ENCODE measurements at regions not wholly inside any gene's neighbourhood (a gene's known extent, or its start where the extent isn't known, plus 50 kb on each side); places are given as distances from the start of the nearest gene placed in this dataset.
"Not testable (repeated sequence)": the region's sequence is repeated elsewhere in the genome, so short reads cannot be mapped to it uniquely, and the experiment has no call there.

DNA sequence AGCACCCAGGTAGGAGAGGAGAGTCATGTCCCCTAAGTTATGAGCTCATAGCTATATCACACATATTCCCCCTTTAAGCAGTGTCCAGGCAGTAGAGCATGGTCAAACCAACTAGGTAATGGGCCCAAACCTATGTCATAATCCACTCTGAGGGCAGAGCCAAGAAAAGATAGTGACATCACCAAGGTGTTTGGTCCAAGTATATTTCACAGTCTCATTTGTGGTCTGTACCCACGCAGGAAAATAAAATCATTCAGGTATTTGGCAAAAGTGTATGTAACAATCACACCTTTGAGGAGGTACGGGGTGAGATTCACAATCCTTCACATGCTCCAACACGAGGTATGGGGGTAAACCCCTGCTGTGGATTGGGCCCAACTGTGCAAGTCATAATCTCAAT, 2112.8 kb downstream of the TP53TG3F start:
- no peak for DNase-seq (ENCODE audit: low spot score)

DNA sequence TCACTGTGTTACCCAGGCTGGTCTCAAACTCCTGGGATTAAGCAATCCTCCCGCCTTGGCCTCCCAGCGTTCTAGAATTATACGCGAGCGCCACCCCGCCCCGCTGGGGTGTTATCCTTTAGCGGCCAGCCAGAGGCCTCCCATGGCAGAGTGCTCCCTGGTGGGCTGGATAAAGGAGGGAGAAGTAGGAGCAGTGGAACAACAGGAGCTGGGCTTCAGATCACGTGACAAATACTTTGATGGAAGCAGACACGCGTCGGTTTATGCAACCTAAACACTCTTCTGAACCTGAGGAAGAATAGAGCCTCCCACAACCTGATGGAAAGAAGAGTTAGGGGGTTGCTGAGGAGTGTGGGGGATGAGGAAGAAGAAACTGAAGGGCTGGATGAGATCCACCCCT, 2114.0 kb downstream of the TP53TG3F start:
- no peak for DNase-seq (ENCODE audit: low spot score)

DNA sequence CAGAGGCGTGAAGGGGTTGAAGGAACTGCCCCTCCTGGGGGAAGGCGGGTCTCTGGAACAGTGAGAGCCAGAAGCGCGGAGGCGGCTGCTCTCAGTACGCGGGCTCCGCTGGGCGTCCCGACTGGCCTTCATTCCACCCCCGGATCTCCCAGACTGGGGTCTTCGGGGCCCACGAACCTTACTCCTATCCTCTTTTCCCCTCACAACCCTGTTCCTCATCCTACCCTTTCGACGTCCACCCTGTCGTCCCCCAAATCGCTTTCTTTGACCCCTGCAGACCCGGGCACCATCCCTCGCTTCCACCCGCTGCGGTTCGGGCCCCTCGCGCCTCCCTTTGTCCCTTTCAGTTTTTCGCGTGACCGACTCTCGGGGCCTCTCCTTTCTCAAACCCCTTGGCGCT, 2114.6 kb downstream of the TP53TG3F start:
- DNase-seq (ENCODE audit: low spot score): no peak

DNA sequence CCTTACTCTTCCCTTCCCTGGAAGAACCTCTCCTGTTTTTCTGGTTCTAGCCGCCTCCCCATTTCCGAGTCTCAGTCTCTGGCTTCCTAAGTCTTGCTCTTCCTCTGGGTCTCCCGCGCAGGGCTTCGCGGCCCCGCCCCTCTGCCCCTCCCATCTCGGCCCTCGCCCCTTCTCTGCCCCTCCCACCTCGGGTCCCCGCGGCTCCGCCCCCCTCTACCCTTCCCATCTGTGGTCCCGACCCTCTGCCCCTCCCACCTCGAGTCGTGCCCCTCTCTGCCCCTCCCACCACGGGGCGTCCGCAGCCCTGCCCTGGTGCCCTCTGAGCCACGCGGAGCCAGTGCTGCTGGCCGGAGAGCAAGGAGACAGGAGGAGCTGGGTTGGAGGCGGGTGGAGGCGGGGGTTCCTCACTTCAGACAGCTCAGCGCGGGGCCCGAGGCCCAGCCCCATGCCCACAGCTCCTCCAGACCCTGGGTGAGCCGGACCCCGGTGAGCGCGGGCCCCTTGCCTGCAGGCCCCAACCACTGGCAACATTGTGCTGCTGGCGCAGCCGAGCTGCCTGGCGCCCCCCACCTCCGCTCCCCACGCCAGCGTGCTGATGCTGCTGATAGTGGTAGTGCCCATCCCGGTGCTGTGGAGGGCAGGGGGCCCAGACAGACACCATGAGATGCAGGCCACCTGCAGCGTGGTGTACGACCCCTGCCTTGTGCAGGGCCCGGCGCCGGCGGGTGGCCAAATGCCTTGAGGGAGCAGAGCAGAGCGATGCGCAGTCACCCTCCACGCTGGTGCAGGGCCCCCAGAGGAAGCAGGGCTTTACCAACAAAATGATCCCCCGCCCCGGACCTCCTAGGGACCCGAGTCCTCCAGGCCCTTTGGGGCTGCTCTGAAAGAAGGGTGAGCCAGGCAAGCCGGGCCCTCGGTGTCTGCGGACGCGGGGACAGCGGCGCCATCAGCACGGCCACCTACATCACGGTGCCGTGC, 2115.3 kb downstream of the TP53TG3F start:
- DNase-seq (ENCODE audit: low spot score): no peak

DNA sequence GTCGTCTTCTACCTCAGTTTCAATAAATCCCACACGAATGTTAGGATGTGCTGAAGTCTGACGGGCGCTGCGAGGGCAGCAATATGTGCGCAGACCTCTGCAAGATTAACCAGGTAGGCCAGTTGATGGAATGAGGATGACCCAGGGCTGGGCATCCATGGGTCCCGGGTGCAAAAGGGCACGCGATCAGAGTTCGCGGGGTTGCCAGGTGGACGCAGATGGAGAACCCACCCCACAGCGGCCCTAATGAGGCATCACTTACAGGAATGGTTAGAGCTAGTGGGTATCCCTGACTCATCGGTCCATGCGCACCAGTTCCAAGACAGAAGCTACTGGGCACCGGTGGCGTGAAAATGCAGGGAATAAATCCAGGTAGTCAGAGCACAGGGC, 2116.0 kb downstream of the TP53TG3F start:
- no peak for DNase-seq (ENCODE audit: low spot score)

DNA sequence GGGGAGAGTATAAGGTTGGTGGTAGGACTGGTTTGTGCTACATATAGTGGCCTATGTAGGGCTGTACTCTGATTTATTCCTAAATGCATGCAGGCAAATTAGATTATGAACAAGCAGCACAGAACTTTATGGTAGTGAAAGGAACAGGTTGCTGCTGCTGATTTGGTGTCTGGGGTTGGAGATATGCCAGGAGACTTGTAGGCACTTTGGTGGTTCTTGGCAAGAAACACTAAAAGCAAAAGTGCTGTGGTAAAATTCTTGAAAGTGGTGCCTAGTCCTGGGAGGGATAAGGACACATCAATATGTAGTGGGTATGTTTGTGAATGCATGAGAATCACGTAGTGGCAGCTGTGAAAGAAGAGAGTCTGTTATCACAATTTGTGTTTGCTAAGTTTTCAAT, 2126.0 kb downstream of the TP53TG3F start:
- DNase-seq (ENCODE audit: low spot score): no peak

DNA sequence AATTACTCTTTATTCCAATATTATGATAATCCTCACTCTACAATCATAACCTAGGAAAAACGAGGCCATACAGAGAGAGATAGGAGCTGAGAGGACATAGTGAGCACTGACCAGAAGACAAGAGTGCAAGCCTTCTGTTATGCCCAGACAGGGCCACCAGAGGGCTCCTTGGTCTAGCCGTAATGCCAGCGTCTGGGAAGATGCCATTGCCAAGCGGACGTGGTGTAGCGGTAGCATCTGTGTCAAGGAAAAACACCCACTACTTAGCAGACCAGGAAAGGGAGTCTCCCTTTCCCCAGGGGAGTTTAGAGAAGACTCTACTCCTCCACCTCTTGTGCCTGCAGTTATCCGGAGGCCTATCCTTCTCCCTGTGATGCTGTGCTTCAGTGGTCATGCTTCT, 2131.5 kb downstream of the TP53TG3F start:
- DNase-seq (ENCODE audit: low spot score): not testable (repeated sequence)

DNA sequence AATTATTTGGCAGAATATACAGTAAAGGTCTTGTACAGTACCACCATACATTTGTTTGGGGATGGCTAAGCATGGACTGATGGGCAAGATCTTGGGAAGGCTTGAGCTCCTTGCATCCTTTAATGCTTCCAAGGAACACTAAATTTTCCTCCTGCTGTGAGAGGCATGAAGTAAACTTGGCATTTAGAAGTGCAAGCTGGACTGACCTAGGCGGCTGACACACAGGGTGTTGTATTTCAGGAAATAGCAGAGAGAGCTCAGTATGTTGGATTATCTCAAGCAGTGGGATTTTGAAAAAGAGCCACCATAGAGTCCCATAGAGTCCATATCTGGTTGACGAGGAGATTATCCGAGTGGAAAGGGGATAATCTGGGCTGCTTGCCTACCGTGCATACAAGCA, 2137.1 kb downstream of the TP53TG3F start:
- DNase-seq (ENCODE audit: low spot score): no peak

DNA sequence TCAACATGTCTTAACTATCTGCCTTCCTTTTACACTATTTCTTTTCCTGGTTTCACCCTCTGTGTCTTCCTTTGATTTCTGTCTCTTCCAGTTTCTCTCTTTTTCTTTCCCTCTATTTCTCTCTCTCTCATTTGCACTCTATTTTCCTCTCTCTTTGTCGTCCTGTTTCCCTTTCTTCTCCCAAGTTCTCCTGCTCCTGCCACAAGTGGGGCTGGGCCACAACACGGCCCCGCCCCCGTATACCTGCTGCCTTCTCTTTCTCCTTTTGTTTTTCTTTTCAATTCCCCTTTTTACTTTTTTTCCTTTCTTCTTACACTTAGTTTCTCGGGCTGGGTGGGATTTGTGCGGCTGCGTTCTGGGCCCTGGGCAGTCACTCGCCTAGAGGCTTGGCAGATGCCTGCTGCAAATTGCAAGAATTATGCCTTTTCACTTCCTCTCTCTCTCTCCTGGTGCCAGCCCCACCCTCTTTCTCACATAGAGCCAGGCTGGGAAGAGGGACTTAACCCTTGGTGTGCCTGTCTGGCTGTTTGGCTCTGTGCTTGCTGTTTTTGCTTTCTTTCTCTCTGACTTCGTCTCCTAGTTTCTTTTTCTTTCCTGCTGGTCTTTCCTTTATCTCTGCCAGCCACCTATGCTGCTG, 2139.4 kb downstream of the TP53TG3F start:
- DNase-seq (ENCODE audit: low spot score): peak; percentile 65

DNA sequence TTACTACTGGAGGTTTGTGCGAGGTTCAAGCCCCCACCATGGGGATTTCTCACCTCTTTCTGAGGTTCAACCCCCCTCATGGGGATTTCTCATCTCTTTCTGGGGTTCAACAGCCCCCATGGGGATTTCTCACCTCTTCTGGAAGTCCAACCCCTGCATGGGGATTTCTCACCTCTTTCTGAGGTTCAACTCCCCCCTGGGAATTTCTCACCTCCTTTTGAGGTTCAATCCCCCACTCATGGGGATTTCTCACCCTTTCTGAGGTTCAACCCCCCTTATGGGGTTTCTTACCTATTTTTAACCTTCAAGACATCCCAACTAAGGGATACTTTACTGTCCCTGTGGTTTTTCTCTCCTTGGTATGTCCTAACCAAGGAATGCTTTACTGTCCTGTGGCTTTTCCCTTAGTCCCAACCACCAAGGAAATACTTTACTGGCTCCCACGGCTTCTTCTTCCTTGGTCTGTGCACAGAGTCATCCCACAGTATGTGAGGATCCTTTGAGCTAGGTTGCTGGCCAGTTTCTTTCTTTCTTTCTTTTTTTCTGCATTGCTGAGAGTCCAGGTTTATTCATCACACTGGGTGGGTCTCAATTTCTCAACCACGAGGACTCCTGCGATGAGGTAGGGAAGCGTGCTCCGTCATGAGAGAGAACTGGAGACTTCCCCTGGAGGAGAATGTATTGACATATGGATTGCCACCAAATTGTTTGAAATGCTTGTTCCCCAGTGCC, 2140.2 kb downstream of the TP53TG3F start:
- no peak for DNase-seq (ENCODE audit: low spot score)

DNA sequence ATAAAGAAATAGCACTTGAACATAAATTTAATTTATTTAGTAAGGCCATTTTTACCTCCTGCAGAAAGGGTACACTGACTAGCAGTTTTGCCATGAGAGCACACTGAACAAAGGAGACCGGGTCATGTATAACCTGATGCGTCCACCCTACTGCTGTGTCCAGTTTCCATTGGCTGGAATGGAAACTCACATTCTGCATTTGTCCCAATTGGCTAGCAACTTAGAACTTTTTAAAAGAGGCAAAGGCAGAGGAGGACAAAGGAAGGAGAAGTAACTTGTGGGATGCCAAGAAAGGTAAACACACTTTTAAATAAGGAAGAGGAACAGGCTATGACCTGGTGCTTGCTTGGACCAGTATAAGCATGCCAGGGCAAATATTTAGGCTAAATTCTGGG, 2140.7 kb downstream of the TP53TG3F start:
- not testable (repeated sequence) for DNase-seq (ENCODE audit: low spot score)

DNA sequence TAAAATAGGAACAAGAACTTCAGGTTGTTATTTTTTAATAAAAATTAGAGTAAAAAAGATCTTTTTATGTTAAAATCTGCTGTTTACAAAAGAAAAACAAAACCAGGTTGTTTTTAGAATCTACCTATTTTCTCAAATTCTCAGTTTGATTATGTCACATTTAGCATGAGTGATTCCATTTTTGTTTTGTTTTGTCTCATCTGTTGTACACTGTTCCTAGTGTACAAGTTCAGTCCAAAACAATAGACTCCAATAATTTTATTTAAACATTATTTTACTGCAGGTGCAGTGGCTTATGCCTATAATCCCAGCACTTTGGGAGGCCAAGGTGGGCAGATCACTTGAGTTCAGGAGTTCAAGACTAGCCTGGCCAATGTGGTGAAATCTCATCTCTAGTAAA, 2142.7 kb downstream of the TP53TG3F start:
- no peak for DNase-seq (ENCODE audit: low spot score)

DNA sequence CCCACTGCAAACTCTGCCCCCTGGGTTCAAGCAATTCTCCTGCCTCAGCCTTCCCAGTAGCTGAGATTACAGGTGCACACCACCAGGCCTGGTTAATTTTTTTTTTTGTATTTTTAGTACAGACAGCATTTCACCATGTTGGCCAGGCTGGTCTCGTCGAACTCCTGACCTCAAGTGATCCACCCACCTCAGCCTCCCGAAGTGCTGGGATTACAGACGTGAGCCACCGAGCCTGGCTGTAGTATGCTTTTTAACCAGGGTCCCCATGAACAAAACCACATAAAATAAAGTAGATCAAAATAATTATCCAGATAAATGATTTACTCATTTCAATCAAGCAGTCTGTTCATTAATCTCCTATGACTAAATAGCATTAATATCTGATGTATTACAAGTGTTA, 2144.0 kb downstream of the TP53TG3F start:
- DNase-seq (ENCODE audit: low spot score): not testable (repeated sequence)

DNA sequence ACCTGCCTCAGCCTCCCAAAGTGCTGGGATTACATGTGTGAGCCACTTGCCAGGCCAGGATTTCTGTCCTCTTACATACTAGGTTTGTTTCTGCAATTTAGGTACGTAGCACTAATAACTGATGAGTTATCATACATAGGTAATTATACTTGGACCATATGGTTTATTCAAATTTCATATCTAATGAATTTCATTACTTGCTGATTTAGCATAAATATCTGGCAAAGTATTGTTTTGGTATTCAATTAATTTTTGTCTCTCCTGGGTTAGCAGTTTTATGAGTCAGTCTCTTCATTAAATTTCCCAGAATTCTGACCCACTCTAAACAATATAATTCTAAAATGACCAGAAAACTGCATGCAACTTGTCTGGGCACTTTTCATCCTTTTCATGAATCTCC, 2146.5 kb downstream of the TP53TG3F start:
- no peak for DNase-seq (ENCODE audit: low spot score)

DNA sequence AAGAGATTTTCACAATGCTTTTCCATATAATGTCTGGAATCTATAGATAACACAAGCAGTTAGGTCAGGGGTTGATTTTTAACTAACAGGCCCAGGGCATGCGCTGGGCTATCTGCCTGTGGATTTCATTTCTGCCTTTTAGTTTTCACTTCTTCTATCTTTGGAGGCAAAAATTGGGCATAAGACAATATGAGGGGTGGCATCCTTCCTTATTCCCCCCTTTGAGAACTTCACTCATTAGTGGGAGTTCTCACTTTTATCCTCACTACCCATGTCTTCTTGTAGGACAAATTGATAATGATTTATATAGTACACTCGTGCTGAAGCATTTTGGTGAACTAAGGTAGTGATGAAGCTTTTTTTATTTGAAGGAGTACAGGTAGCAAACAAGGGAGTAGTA, 2155.5 kb downstream of the TP53TG3F start:
- DNase-seq (ENCODE audit: low spot score): not testable (repeated sequence)

DNA sequence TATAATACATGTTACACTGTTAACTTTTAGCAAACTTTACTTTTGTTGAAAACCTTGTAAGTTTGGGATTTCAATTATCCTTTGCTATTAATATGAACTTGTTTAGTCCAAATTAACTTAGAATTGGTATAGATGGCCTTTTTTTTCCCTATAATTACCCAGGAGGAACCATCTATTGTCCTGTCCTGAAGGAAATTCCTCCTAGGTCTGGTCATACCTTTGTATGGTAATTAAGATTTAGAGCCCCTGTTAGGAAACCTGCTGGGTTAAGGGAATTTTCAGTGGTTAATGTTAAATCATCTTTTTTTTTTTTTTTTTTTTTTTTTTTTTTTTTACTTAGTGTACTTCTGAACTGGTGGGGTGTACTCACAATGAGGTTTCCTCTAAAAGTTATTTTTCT, 2159.8 kb downstream of the TP53TG3F start:
- DNase-seq (ENCODE audit: low spot score): not testable (repeated sequence)

DNA sequence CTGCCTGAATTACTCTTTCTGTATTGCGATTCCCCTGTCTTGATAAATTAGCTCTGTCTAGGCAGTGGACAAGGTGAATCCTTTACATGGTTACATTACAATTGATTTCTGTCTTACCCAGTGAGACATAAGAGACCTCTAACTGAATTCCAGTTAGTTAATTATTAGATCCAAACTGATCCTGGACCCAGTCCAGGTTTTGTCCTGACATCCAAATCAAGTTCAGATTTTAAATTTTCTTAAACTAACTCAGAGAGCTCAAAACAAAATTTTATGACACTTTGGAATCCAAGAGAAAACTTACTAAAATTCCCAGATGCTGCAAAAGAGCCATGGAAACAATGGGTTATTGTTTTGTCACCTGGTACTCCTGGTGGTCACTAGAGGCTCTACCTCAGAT, 2166.6 kb downstream of the TP53TG3F start:
- no peak for DNase-seq (ENCODE audit: low spot score)

DNA sequence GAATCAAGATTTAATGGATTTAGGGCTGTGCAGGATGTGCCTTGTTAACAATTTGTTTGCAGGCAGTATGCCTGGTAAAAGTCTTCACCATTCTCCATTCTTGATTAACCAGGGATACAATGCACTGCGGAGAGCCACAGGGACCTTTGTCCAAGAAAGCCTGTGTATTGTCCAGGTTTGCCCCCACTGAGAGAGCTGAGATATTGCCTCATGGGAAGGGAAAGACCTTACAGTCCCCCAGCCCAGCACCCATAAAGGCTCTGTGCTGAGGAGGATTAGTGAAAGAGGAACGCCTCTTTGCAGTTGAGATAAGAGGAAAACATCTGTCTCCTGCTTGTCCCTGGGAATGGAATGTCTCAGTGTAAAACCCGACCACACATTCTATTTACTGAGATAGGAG, 2169.6 kb downstream of the TP53TG3F start:
- no peak for DNase-seq (ENCODE audit: low spot score)

DNA sequence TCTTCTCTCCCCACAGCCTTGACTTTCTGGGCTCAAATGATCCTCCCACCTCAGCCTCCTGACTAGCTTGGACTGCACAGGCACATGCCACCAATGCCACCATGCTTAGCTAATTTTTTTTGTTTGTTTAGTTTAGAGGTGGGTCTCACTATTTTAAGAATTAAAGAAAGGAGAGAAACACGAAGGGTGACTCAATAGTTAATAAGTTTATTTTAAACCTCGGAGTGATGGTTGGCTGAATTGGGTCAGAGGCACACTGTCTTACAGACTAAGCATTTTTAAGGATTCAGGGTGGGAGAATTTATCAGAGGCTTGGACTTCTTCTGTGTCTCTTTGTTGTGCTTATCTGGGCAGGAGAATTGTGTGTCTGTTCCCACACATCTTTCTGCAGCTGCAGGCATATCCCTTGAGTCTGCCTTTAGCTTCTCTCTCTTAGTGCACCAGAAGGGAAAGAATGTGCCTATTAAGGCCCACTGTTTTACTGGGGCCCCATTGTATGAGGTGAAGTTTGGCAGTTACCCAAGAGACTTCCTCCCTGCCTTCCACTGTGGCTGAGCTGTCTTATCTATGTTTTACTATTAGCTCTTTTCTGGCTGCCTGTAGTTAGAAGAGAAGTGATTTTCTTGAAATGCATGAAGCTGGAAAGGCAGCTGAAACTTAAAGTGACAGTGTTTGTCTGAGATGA, 2172.0 kb downstream of the TP53TG3F start:
- DNase-seq (ENCODE audit: low spot score): no peak

DNA sequence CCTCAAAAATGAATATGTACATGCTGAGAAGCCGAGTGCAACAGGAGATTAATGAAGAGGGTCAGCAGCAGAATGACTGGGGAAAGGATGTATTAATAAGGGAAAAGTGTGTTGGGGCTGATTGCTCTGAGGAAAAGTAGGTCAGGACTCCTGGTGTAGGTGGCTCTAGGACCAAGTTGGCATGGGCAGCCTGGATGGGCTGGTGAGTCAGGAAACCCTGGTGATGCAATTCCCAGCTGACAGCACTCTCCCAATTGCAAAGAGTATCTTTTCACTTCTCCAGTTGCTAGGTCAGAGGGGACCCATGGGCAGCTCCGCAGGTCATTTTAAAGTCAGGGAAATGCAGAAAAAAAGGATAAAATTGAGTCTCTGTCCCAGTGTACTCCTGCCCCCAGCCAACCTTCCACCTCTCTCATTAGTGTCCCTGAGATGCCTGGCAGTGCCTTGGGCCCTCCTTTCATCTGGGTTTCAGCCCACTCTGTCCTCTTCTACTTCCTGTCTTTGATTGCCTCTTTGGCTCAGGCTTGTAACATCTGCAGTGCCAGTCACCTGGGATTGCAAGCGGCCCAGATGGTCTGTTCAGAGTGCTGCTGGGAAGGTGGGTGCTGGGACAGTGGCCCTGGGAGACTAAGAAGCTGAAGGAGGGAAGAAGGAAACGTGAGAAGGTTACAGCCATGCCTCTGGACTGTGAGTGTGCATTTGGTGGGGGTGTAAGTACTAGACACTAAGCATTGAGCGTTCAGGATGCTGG, 2177.2 kb downstream of the TP53TG3F start:
- no peak for DNase-seq (ENCODE audit: low spot score)

DNA sequence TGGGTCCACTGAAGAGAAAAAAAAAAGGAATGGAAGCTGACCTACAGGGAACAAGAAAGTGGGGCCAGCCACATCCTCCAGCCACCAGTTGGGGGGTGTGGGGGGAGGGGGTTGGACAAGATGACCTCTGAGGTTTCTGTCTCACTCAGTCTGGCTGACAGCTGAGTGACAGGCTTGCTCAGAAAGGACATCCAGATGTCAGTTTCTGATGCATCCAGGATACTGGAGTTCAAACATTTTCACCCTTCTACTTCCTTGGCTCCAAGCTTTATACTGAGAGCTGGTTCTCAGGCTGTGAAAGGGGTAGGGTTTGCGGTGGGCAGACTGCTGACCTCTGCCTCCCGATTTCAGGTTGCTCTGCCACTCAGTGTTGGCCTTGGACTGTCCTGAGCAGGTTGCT, 2178.3 kb downstream of the TP53TG3F start:
- no peak for DNase-seq (ENCODE audit: low spot score)
